IMR-90 (cell line): ENCODE measurements at regions not wholly inside any gene's neighbourhood (a gene's known extent, or its start where the extent isn't known, plus 50 kb on each side); places are given as distances from the start of the nearest gene placed in this dataset.

Experiments used
- ATAC-seq: fragments of 200-7000 bp; cut with Tn5 transposase; 2 replicates; pipeline ENCODE4 v1.9.1; 2020; ENCODE audit warnings: low read depth, mild to moderate bottlenecking, moderate library complexity
- BruUV-seq: library from RNA; stranded (reverse); fragments of 400-500 nt; replicated peaks from 2 replicates; lab custom pipeline; 2021; lab: Mats Ljungman, UMichigan
- CTCF ChIA-PET: fragments of 300-600 bp; formaldehyde crosslinking; extraction: SDS; loops from one replicate; lab custom pipeline; 2021; ENCODE audit warnings: antibody characterized with exemption; lab: Yijun Ruan, JAX
- POLR2A ChIA-PET: fragments of 300-600 bp; sonication (Branson Sonifier 250); formaldehyde crosslinking; loops from one replicate; lab custom pipeline; 2022; ENCODE audit warnings: antibody characterized with exemption; ENCODE audit not compliant: unreplicated experiment; lab: Charles Lee
- DNase-seq: peaks from one replicate; pipeline ENCODE4 v3.0.0; 2013
- H2AFZ ChIP-seq: replicated peaks from 2 replicates; pipeline ENCODE3; 2013; ENCODE audit warnings: low read length, mild to moderate bottlenecking; ENCODE audit not compliant: poor library complexity
- H2AK5ac ChIP-seq: 2 replicates; pipeline ENCODE4 v1.6.1; 2013; ENCODE audit warnings: low read depth, low read length, inconsistent platforms
- H2AK9ac ChIP-seq: replicated peaks from 2 replicates; pipeline ENCODE3; 2013; ENCODE audit warnings: mild to moderate bottlenecking, low read depth, low read length, moderate library complexity; ENCODE audit not compliant: poor library complexity
- H2BK120ac ChIP-seq: 2 replicates; pipeline ENCODE4 v1.6.1; 2013; ENCODE audit warnings: low read depth, low read length, inconsistent platforms
- H2BK15ac ChIP-seq: 3 replicates; pipeline ENCODE4 v1.6.1; 2013; ENCODE audit warnings: low read depth, low read length, inconsistent platforms
- H2BK20ac ChIP-seq: 2 replicates; pipeline ENCODE4 v1.6.1; 2013; ENCODE audit warnings: low read depth, mild to moderate bottlenecking, inconsistent platforms, low read length, moderate library complexity
- H2BK5ac ChIP-seq: 2 replicates; pipeline ENCODE4 v1.6.1; 2013; ENCODE audit warnings: mild to moderate bottlenecking, low read depth, low read length, inconsistent platforms; ENCODE audit not compliant: poor library complexity, severe bottlenecking
- H3K14ac ChIP-seq: replicated peaks from 2 replicates; pipeline ENCODE4 v1.6.1; 2013; ENCODE audit warnings: low read depth, low read length, inconsistent platforms
- H3K18ac ChIP-seq: 2 replicates; pipeline ENCODE4 v1.6.1; 2013; ENCODE audit warnings: low read depth, low read length, control low read depth
- H3K23ac ChIP-seq: 2 replicates; pipeline ENCODE4 v1.6.1; 2013; ENCODE audit warnings: low read depth, low read length, inconsistent platforms
- H3K27ac ChIP-seq: 2 replicates; pipeline ENCODE4 v1.5.1; 2013; ENCODE audit warnings: mild to moderate bottlenecking, control low read depth, low read length; ENCODE audit not compliant: insufficient read depth
- H3K27me3 ChIP-seq: 2 replicates; pipeline ENCODE4 v1.6.1; 2013; ENCODE audit warnings: low read length; ENCODE audit not compliant: control insufficient read depth, insufficient read depth
- H3K36me3 ChIP-seq: 2 replicates; pipeline ENCODE4 v1.6.1; 2013; ENCODE audit warnings: low read length, mixed read lengths; ENCODE audit not compliant: control insufficient read depth, insufficient read depth
- H3K4ac ChIP-seq: 2 replicates; pipeline ENCODE4 v1.6.1; 2013; ENCODE audit warnings: low read depth, low read length, inconsistent platforms
- H3K4me1 ChIP-seq: 2 replicates; pipeline ENCODE4 v1.6.1; 2013; ENCODE audit warnings: low read length, mixed read lengths; ENCODE audit not compliant: control insufficient read depth, insufficient read depth
- H3K4me2 ChIP-seq: 2 replicates; pipeline ENCODE4 v1.6.1; 2013; ENCODE audit warnings: low read depth, mild to moderate bottlenecking, control low read depth, low read length, moderate library complexity
- H3K4me3 ChIP-seq: 2 replicates; pipeline ENCODE4 v1.5.1; 2013; ENCODE audit warnings: low read depth, mild to moderate bottlenecking, control low read depth, low read length, moderate library complexity; ENCODE audit not compliant: insufficient read depth
- H3K56ac ChIP-seq: 2 replicates; pipeline ENCODE4 v1.6.1; 2013; ENCODE audit warnings: low read length, inconsistent platforms; ENCODE audit not compliant: insufficient read depth; ENCODE audit errors: extremely low read depth
- H3K79me1 ChIP-seq, 2 experiments: 2 replicates each; pipeline ENCODE4 v1.6.1; 2013; ENCODE audit warnings: low read length in 2 of 2, inconsistent platforms in 1 of 2, low read depth in 1 of 2
- H3K9ac ChIP-seq: 2 replicates; pipeline ENCODE4 v1.6.1; 2013; ENCODE audit warnings: low read depth, low read length, control low read depth
- H3K9me1 ChIP-seq: 2 replicates; pipeline ENCODE4 v1.6.1; 2013; ENCODE audit warnings: low read length, inconsistent platforms; ENCODE audit not compliant: insufficient read depth
- H3K9me3 ChIP-seq: 2 replicates; pipeline ENCODE4 v1.6.1; 2013; ENCODE audit warnings: low read length; ENCODE audit not compliant: control insufficient read depth, insufficient read depth
- H4K20me1 ChIP-seq: 2 replicates; pipeline ENCODE4 v1.6.1; 2013; ENCODE audit warnings: low read length, inconsistent platforms; ENCODE audit not compliant: insufficient read depth
- H4K5ac ChIP-seq: 2 replicates; pipeline ENCODE4 v1.6.1; 2013; ENCODE audit warnings: mild to moderate bottlenecking, low read depth, low read length, control low read depth
- H4K8ac ChIP-seq, 2 experiments: 2 replicates each; pipeline ENCODE4 v1.6.1; 2013; ENCODE audit warnings: low read depth in 2 of 2, low read length in 2 of 2, control low read depth in 1 of 2, inconsistent platforms in 1 of 2
- H4K91ac ChIP-seq: 2 replicates; pipeline ENCODE4 v1.6.1; 2013; ENCODE audit warnings: low read depth, low read length, inconsistent platforms; ENCODE audit not compliant: insufficient read depth
- CEBPB ChIP-seq: IDR thresholded peaks from 2 replicates; pipeline ENCODE4 v1.6.1; 2012; ENCODE audit warnings: low read depth, low read length, improper control_type of control experiment
- CHD1 ChIP-seq: IDR thresholded peaks from 2 replicates; pipeline ENCODE4 v1.6.1; 2012; ENCODE audit warnings: low read depth, low read length, improper control_type of control experiment
- FOS ChIP-seq: fragments of 150-350 bp; IDR thresholded peaks from 2 replicates; pipeline ENCODE4 v1.6.1; 2016; ENCODE audit warnings: low read depth, low read length
- MAFK ChIP-seq: IDR thresholded peaks from 2 replicates; pipeline ENCODE4 v1.6.1; 2012; ENCODE audit warnings: low read depth, low read length, improper control_type of control experiment
- MAZ ChIP-seq: IDR thresholded peaks from 2 replicates; pipeline ENCODE4 v1.6.1; 2012; ENCODE audit warnings: low read depth, mild to moderate bottlenecking, low read length, improper control_type of control experiment, moderate library complexity, borderline replicate concordance
- POLR2A ChIP-seq: IDR thresholded peaks from 2 replicates; pipeline ENCODE4 v1.6.1; 2012; ENCODE audit warnings: mild to moderate bottlenecking, low read depth, low read length
- RAD21 ChIP-seq: IDR thresholded peaks from 2 replicates; pipeline ENCODE4 v1.6.1; 2012; ENCODE audit warnings: low read length, improper control_type of control experiment
- RFX5 ChIP-seq: IDR thresholded peaks from 2 replicates; pipeline ENCODE4 v1.8.0; 2012; ENCODE audit warnings: low read depth, mild to moderate bottlenecking, low read length, moderate library complexity
- SMC3 ChIP-seq: fragments of 150-350 bp; IDR thresholded peaks from 2 replicates; pipeline ENCODE4 v1.6.1; 2016; ENCODE audit warnings: low read depth, mild to moderate bottlenecking, antibody characterized with exemption, low read length, moderate library complexity
- WGBS, 2 experiments: methylation state at CpG; one replicate each; pipeline versions ENCODE4 v1.1.5 to v1.1.7; 2013; ENCODE audit warnings: missing lambda C conversion rate in 2 of 2; ENCODE audit not compliant: insufficient read length in 1 of 2; ENCODE audit errors: extremely low coverage in 2 of 2; 5-methylcytosine and 5-hydroxymethylcytosine counted together
- dilution Hi-C: fragments of 300-500 bp; cut with HindIII; formaldehyde crosslinking; loops from one replicate; pipeline ENCODE4 v1.14.3; 2018; ENCODE audit warnings: low sequenced_read_pairs; ENCODE audit not compliant: unreplicated experiment
- in situ Hi-C: fragments of 300-500 bp; cut with MboI; formaldehyde crosslinking; loops from 3 replicates; pipeline ENCODE4 v1.14.3; 2019; ENCODE audit warnings: low sequenced_read_pairs, inconsistent platforms, mixed read lengths
- intact Hi-C: fragments of 100-400 bp; cut with micrococcal nuclease; formaldehyde crosslinking; loops from 2 replicates; pipeline ENCODE4 v1.10.0; 2022
- TF ChIP-seq, protein P1 (sequence below): fragments of 150-350 bp; IDR thresholded peaks from 2 replicates; pipeline ENCODE4 v1.6.1; 2017; ENCODE audit warnings: mild to moderate bottlenecking, antibody characterized with exemption, low read length, low read depth
- TF ChIP-seq, protein P2 (sequence below): conservative IDR thresholded peaks from 2 replicates; pipeline ENCODE4 v1.5.1; 2012; ENCODE audit warnings: mild to moderate bottlenecking, low read depth, low read length, improper control_type of control experiment
- TF ChIP-seq, protein P3 (sequence below): fragments of 150-350 bp; IDR thresholded peaks from 2 replicates; pipeline ENCODE4 v1.6.1; 2016; ENCODE audit warnings: low read depth, mild to moderate bottlenecking, low read length, moderate library complexity, borderline replicate concordance

DNA sequence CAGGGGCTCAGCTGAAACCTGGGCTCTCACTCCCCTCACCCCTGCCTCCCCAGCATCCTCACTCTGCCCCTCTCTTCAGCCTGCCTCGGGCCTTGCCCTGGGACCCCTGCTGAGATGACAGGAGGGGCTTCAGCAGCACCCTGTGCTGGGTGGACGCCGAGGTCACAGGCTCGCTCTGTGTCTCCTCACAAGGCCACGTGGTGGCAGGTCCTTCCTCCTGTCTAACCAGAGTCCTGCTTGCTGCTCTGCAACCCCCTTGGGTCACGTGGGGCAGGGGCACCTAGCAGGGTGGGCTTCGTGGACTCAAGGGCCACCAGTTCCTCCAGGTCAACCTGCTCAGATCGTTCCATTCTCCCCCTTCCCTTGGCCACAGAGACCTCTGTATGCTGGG lies 90.4 kb downstream of the TMEM121 start:
- Histone ChIP-seq H3K79me1 (no peaks in the 10 kb centered on the region), H3K9me1 (no peaks in the 10 kb centered on the region), H3K4ac (no peak overlapping the region), H3K4me3 (no peak overlapping the region), H4K20me1 (no peaks in the 10 kb centered on the region), H2AK5ac (no peak overlapping the region), H3K27ac (no peak overlapping the region), H4K5ac (no peak overlapping the region), H2BK5ac (no peak overlapping the region), H3K4me1 (no peaks in the 10 kb centered on the region), H3K36me3 (no peaks in the 10 kb centered on the region), H3K18ac (no peak overlapping the region), H4K91ac (no peak overlapping the region), H3K23ac (no peak overlapping the region), H3K14ac (no peak overlapping the region), H3K56ac (no peak overlapping the region), H3K9ac (no peak overlapping the region), H2BK20ac (no peak overlapping the region), H3K9me3 (peaks cover 12% of the 10 kb centered on the region), H2BK15ac (no peak overlapping the region), H2AFZ (no peak overlapping the region), H2AK9ac (no peak overlapping the region), H3K27me3 (no peaks in the 10 kb centered on the region), H2BK120ac (no peak overlapping the region), H4K8ac (no peak overlapping the region), H3K4me2 (no peak overlapping the region)
- BruUV-seq: no TSS peak
- POLR2A ChIA-PET: no interaction called here
- in situ Hi-C loops: no loop called here
- CTCF ChIA-PET: no interaction called here
- 42% methylated on average over 5 of the region's 8 CpGs; no CpG with 5 or more reads in 1 of the 2 experiments for WGBS, 2 experiments
- ATAC-seq: no peak
- intact Hi-C loops: no loop called here
- TF ChIP-seq MAFK (no peak), POLR2A (no peak), MAZ (no peak), CHD1 (no peak), RAD21 (no peak), RFX5 (no peak), CEBPB (no peak), SMC3 (no peak), FOS (no peak)
- TF ChIP-seq, protein P1, sequence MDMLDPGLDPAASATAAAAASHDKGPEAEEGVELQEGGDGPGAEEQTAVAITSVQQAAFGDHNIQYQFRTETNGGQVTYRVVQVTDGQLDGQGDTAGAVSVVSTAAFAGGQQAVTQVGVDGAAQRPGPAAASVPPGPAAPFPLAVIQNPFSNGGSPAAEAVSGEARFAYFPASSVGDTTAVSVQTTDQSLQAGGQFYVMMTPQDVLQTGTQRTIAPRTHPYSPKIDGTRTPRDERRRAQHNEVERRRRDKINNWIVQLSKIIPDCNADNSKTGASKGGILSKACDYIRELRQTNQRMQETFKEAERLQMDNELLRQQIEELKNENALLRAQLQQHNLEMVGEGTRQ: no peak
- TF ChIP-seq, protein P2, sequence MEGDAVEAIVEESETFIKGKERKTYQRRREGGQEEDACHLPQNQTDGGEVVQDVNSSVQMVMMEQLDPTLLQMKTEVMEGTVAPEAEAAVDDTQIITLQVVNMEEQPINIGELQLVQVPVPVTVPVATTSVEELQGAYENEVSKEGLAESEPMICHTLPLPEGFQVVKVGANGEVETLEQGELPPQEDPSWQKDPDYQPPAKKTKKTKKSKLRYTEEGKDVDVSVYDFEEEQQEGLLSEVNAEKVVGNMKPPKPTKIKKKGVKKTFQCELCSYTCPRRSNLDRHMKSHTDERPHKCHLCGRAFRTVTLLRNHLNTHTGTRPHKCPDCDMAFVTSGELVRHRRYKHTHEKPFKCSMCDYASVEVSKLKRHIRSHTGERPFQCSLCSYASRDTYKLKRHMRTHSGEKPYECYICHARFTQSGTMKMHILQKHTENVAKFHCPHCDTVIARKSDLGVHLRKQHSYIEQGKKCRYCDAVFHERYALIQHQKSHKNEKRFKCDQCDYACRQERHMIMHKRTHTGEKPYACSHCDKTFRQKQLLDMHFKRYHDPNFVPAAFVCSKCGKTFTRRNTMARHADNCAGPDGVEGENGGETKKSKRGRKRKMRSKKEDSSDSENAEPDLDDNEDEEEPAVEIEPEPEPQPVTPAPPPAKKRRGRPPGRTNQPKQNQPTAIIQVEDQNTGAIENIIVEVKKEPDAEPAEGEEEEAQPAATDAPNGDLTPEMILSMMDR: no peak
- TF ChIP-seq, protein P3, sequence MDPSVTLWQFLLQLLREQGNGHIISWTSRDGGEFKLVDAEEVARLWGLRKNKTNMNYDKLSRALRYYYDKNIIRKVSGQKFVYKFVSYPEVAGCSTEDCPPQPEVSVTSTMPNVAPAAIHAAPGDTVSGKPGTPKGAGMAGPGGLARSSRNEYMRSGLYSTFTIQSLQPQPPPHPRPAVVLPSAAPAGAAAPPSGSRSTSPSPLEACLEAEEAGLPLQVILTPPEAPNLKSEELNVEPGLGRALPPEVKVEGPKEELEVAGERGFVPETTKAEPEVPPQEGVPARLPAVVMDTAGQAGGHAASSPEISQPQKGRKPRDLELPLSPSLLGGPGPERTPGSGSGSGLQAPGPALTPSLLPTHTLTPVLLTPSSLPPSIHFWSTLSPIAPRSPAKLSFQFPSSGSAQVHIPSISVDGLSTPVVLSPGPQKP: no peak
- dilution Hi-C loops: no loop called here
- DNase-seq: no peak
